IPS-18a (cell line): ENCODE measurements at regions not wholly inside any gene's neighbourhood (a gene's known extent, or its start where the extent isn't known, plus 50 kb on each side); places are given as distances from the start of the nearest gene placed in this dataset.

ENCODE experiments used
- H3K27ac ChIP-seq: one replicate; pipeline ENCODE4 v1.5.1; 2013; ENCODE audit warnings: low read length
- H3K27me3 ChIP-seq: one replicate; pipeline ENCODE4 v1.6.1; 2013; ENCODE audit warnings: mild to moderate bottlenecking, low read length; ENCODE audit not compliant: control insufficient read depth, insufficient read depth
- H3K36me3 ChIP-seq: one replicate; pipeline ENCODE4 v1.6.1; 2013; ENCODE audit warnings: low read depth, low read length; ENCODE audit not compliant: control insufficient read depth
- H3K4me1 ChIP-seq: one replicate; pipeline ENCODE4 v1.6.1; 2013; ENCODE audit warnings: low read depth, low read length; ENCODE audit not compliant: control insufficient read depth
- H3K4me3 ChIP-seq: one replicate; pipeline ENCODE4 v1.5.1; 2013; ENCODE audit warnings: low read length
- H3K9ac ChIP-seq: one replicate; pipeline ENCODE4 v1.6.1; 2013; ENCODE audit warnings: mild to moderate bottlenecking, low read length, moderate library complexity
- H3K9me3 ChIP-seq: one replicate; pipeline ENCODE4 v1.6.1; 2013; ENCODE audit warnings: low read depth, low read length; ENCODE audit not compliant: control insufficient read depth

DNA sequence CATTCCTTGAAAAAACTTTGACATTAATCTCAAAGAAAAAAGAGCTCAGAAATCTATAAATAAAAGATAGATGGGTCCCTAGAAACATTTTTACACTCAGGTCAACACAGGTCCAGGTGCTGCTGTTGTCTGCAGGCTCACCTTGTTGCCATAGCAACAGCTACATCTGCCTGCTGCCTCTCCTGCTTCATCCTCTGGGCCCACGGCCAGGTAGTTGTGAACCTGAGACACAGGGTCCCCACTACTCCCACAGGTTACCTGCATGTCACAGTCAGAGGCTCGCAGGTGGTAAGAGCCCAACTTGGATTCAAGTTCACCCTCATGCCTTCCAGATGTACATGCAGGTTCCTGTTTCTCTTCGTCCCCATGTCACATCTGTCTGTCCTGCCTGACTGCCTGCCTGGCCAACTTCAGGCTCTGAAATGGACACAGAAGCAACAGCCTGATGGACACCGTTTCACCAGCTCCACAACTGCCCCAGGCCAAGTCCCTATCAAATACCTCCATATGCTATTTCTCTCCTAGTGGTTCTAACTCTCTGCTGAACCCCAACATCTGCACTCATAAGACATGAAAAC lies 88.3 kb upstream of the SALL3 start:
- H3K36me3 ChIP-seq: no peaks in the 10 kb centered on the region
- H3K9me3 ChIP-seq: peaks cover 19% of the 10 kb centered on the region
- H3K27me3 ChIP-seq: no peaks in the 10 kb centered on the region
- no peak overlapping the region for H3K4me3 ChIP-seq
- H3K27ac ChIP-seq: no peak overlapping the region
- H3K9ac ChIP-seq: no peak overlapping the region
- H3K4me1 ChIP-seq: no peaks in the 10 kb centered on the region

GRCh38 chr18:78892177-78892576 lies 87.4 kb upstream of the SALL3 start:
- peaks cover 19% of the 10 kb centered on the region for H3K9me3 ChIP-seq
- H3K27ac ChIP-seq: no peak overlapping the region
- H3K9ac ChIP-seq: no peak overlapping the region
- no peak overlapping the region for H3K4me3 ChIP-seq
- H3K4me1 ChIP-seq: no peaks in the 10 kb centered on the region
- no peaks in the 10 kb centered on the region for H3K27me3 ChIP-seq
- H3K36me3 ChIP-seq: no peaks in the 10 kb centered on the region

- H3K4me3 ChIP-seq: no peak overlapping the region
- H3K27me3 ChIP-seq: no peaks in the 10 kb centered on the region
- no peak overlapping the region for H3K27ac ChIP-seq
- no peak overlapping the region for H3K9ac ChIP-seq
- H3K36me3 ChIP-seq: no peaks in the 10 kb centered on the region
- H3K9me3 ChIP-seq: peaks cover 19% of the 10 kb centered on the region
- no peaks in the 10 kb centered on the region for H3K4me1 ChIP-seq
These were observed 86.9 kb upstream of the SALL3 start for GRCh38 chr18:78892721-78893120.

- no peak overlapping the region for H3K4me3 ChIP-seq
- no peak overlapping the region for H3K27ac ChIP-seq
- no peak overlapping the region for H3K9ac ChIP-seq
- H3K27me3 ChIP-seq: no peaks in the 10 kb centered on the region
- H3K36me3 ChIP-seq: no peaks in the 10 kb centered on the region
- H3K4me1 ChIP-seq: no peaks in the 10 kb centered on the region
- H3K9me3 ChIP-seq: peaks cover 14% of the 10 kb centered on the region
These were observed 86.2 kb upstream of the SALL3 start for GRCh38 chr18:78893281-78894032.

DNA sequence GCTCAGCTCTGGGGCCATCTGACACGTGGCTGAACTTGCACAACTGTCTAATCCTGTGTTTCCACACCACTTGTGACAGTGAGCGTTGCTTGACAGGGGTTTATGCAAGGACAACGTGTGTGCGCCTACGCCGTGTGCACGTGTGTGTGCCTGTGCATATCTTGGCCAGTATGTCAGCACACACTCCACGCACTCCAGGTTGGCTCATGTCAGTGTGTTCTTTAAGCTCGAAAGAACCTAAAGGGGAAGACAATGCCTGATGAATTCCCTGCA lies 85.6 kb upstream of the SALL3 start:
- no peak overlapping the region for H3K9ac ChIP-seq
- peaks cover 10% of the 10 kb centered on the region for H3K9me3 ChIP-seq
- no peaks in the 10 kb centered on the region for H3K36me3 ChIP-seq
- no peak overlapping the region for H3K4me3 ChIP-seq
- no peaks in the 10 kb centered on the region for H3K27me3 ChIP-seq
- no peak overlapping the region for H3K27ac ChIP-seq
- H3K4me1 ChIP-seq: no peaks in the 10 kb centered on the region

DNA sequence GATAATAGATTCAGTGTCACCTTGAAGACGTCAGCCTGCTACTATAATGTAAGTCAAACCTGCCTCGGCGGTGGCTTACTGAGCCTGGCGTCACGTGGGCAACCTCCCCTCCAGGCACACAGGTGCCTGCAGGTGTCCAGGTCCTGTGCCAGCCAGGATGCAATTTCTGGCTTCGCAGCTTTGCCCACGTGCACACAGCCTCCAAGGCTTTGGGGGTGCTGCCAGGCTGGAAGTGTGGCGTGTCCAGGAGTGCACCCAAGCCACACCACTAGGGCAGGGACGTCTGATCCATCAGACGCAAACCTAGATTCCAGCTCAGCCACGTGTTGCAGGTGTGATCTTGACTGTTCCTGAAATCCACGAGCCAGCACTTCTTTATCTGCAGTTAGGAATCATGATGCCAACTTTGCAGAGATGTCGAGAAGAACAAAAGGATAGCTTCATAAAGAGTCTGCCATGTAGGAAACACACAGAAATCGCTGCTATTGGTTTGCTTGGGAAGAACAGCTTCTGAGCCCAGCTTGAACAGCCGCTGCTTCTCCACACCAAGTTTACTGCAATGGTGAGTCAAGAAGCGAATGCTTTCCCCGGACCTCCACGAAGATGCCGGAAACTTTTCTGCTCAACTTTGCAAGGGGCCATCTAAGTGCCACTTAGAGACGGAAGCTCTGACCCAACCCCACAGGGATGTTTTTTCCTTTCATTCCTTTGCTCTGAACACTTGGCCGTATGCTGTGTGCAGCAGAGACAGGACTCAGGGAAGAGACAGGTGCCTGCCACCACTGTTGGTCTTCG lies 84.2 kb upstream of the SALL3 start:
- no peaks in the 10 kb centered on the region for H3K9me3 ChIP-seq
- H3K4me1 ChIP-seq: no peaks in the 10 kb centered on the region
- no peak overlapping the region for H3K4me3 ChIP-seq
- H3K36me3 ChIP-seq: no peaks in the 10 kb centered on the region
- H3K27ac ChIP-seq: no peak overlapping the region
- H3K27me3 ChIP-seq: no peaks in the 10 kb centered on the region
- no peak overlapping the region for H3K9ac ChIP-seq

DNA sequence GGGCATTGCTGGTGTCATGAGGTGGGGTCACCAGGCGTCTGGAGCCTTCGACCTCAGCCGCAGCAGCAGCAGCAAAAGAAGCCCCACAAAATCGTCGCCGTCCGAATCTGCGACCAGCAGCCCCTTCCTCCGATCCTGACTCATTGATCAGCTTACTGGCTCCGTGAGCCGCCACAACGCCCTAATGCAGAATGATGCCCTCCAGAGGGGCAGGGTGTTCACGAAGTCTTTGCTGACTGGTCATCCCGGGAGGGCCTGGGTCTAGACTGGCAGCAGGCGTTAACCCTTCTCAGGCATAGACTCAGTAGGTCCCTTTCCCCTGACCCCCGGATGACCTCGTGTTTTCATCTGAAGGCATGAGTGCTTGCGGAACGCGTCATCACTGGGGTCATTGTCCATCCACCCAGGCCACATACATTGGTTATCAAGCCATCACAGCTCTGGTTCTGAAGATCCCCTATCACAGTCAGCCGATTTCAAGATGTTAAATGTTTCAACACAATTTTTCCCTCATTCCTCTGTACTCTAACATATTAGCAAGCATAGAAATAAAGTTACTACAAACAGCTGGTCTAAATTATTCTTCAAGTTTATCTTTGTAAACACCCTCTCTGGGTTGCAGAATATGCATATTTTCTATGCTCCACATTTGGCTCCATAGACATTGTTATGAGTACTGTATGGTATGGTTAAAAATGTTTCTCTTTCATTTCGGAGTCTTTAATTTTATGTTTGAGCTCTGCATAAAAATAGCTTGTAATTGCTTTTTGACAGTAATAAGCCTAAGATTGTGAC lies 83.3 kb upstream of the SALL3 start:
- Histone ChIP-seq H3K27me3 (no peaks in the 10 kb centered on the region), H3K4me3 (no peak overlapping the region), H3K36me3 (no peaks in the 10 kb centered on the region), H3K4me1 (no peaks in the 10 kb centered on the region), H3K9me3 (no peaks in the 10 kb centered on the region), H3K27ac (no peak overlapping the region), H3K9ac (no peak overlapping the region)

DNA sequence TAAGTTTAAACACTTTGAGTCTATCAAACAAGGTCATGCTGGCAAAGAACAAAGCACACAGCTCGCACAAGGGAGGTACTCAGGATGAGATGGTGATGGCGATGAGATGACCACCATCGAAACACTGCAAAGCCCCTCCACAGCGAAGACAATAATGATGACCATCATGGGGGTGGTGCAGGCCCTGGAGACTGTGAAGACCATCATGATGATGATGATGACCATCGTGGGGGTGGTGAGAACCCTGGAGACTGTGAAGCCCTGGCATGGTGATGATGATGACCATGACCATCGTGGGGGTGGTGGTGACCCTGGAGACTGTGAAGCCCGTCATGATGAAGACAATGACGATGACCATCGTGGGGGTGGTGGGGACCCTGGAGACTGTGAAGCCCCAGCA lies 81.6 kb upstream of the SALL3 start:
- H3K9me3 ChIP-seq: no peaks in the 10 kb centered on the region
- H3K27ac ChIP-seq: no peak overlapping the region
- no peak overlapping the region for H3K4me3 ChIP-seq
- no peaks in the 10 kb centered on the region for H3K36me3 ChIP-seq
- no peak overlapping the region for H3K9ac ChIP-seq
- H3K4me1 ChIP-seq: no peaks in the 10 kb centered on the region
- H3K27me3 ChIP-seq: no peaks in the 10 kb centered on the region

- Histone ChIP-seq H3K9ac (no peak overlapping the region), H3K9me3 (no peaks in the 10 kb centered on the region), H3K4me1 (peaks cover 5% of the 10 kb centered on the region), H3K27me3 (no peaks in the 10 kb centered on the region), H3K27ac (no peak overlapping the region), H3K36me3 (no peaks in the 10 kb centered on the region), H3K4me3 (no peak overlapping the region)
These were observed 81.0 kb upstream of the SALL3 start for GRCh38 chr18:78898635-78899034.

DNA sequence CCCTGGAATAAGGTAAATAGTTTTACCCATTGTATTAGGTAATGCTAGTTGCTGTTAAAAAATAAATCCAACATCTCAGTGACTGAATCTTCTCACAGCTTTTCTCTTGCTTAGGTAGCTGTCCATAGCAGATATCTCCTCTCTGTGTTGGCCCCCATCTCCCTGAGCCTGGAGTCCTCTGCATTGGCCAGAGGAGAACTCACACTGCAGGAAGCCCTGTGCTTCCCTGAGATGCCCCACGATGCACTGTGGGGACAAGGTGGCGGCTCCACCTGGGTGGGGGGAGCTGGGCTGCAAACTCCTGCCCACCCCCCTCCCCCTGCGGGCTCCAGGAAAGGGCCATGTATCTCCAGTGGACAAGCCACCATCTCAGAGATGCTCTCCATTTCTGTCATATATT lies 80.4 kb upstream of the SALL3 start:
- no peaks in the 10 kb centered on the region for H3K27me3 ChIP-seq
- H3K9me3 ChIP-seq: no peaks in the 10 kb centered on the region

More for the DNA sequence above, 80.4 kb upstream of the SALL3 start:
- H3K4me3 ChIP-seq: no peak overlapping the region
- H3K9ac ChIP-seq: no peak overlapping the region
- no peaks in the 10 kb centered on the region for H3K36me3 ChIP-seq
- H3K27ac ChIP-seq: no peak overlapping the region
- peaks cover 8% of the 10 kb centered on the region for H3K4me1 ChIP-seq
